ENCODE measurements at regions not wholly inside any gene's neighbourhood (a gene's known extent, or its start where the extent isn't known, plus 50 kb on each side); places are given as distances from the start of the nearest gene placed in this dataset.
"Not testable (repeated sequence)": the region's sequence is repeated elsewhere in the genome, so short reads cannot be mapped to it uniquely, and the experiment has no call there.

DNA sequence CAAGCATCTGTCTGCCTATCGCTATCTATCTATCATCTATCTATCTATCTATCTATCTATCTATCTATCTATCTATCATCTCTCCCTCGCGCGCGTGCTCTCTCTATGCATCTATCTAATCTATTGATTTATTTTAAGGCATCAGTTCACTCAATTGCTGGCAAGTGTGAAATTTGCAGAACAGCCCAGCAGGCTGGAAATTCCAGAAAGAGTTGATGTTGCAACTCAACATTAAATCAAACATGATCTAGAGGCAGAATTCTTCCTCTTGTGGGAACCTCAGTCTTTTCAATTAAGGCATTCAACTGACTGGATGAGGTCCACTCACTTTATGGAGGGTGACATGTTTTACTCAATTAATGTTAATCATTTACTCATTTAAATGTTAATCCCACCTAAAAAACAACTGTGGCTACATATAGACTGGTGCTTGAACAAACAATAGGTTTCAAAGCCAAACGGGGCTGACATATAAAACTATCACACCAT is 1210.8 kb downstream of the GALC start:
- TF ChIP-seq, protein P1, sequence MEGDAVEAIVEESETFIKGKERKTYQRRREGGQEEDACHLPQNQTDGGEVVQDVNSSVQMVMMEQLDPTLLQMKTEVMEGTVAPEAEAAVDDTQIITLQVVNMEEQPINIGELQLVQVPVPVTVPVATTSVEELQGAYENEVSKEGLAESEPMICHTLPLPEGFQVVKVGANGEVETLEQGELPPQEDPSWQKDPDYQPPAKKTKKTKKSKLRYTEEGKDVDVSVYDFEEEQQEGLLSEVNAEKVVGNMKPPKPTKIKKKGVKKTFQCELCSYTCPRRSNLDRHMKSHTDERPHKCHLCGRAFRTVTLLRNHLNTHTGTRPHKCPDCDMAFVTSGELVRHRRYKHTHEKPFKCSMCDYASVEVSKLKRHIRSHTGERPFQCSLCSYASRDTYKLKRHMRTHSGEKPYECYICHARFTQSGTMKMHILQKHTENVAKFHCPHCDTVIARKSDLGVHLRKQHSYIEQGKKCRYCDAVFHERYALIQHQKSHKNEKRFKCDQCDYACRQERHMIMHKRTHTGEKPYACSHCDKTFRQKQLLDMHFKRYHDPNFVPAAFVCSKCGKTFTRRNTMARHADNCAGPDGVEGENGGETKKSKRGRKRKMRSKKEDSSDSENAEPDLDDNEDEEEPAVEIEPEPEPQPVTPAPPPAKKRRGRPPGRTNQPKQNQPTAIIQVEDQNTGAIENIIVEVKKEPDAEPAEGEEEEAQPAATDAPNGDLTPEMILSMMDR (IDR thresholded peaks at IDR 0.05; ENCODE audit: low read depth, low read length, missing control alignments) = no peak

DNA sequence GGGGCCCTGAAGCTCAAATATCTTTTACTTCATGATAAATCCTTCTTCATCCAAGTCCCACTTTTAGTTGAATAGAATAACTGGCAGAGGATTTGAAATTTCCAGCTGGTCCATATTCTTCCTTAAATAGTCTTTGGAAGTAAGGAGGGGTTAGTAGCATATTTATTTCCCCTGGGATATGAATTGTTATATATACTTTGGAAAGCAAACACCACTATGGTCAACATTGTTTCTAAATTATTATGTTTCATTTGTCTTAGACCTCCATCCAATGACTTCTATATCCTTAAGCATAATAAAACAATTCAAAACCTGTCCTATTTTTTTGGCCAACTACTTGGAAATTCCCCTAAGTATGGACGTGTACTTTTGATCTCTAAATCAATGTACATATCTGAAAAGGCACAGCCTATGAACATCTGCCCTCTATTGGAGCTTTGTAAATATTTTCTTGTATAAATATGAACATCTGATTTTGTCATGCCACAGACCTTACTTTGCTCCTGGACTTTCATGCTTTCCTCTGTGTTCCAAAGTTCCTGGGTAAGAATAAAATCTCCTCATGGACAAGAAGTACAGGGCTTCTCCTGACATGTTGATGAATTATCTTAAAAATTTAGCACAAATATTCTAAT is 1212.0 kb downstream of the GALC start:
- in situ Hi-C loops (cut with HindIII; ENCODE audit: low pct_ligation_motif_present, low sequenced_read_pairs) = no loop called here
- Histone ChIP-seq H3K27ac (no peak overlapping the region), H3K27me3 (replicated peaks) (no peaks in the 10 kb centered on the region), H3K36me3 (replicated peaks) (no peaks in the 10 kb centered on the region), H3K4me3 (ENCODE audit: low read depth, low read length) (no peak overlapping the region)
- TF ChIP-seq, protein P1 (IDR thresholded peaks at IDR 0.05; ENCODE audit: low read depth, low read length, missing control alignments) = no peak
- no peak for DNase-seq

More for the DNA sequence above, 1210.8 kb downstream of the GALC start:
- H3K27me3 ChIP-seq (replicated peaks) = no peaks in the 10 kb centered on the region
- in situ Hi-C loops (cut with HindIII; ENCODE audit: low pct_ligation_motif_present, low sequenced_read_pairs) = no loop called here
- no peak overlapping the region for H3K27ac ChIP-seq
- no peak for DNase-seq
- no peak overlapping the region for H3K4me3 ChIP-seq (ENCODE audit: low read depth, low read length)
- H3K36me3 ChIP-seq (replicated peaks) = no peaks in the 10 kb centered on the region

DNA sequence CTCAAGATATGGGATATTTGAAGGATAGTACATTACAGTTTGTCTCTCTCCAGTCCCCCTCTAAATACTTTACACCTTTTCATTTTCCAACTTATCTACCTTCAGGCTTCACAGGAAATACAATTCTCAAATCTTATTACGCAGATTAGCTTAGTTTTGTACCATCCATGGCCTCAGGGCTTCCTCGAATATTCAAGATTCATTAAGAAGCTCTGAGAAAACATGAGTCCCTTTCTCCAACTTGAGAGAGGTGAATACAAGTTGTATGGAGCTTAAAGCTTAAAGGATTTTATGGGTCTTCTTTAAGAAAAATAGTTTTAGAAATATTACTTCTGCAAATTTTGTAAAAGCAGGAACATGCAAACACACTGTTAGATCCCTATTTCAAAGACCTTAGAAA is 1212.5 kb downstream of the GALC start:
- H3K4me3 ChIP-seq (ENCODE audit: low read depth, low read length) = no peak overlapping the region
- no peaks in the 10 kb centered on the region for H3K27me3 ChIP-seq (replicated peaks)
- H3K36me3 ChIP-seq (replicated peaks) = no peaks in the 10 kb centered on the region
- in situ Hi-C loops (cut with HindIII; ENCODE audit: low pct_ligation_motif_present, low sequenced_read_pairs) = no loop called here
- TF ChIP-seq, protein P1 (IDR thresholded peaks at IDR 0.05; ENCODE audit: low read depth, low read length, missing control alignments) = no peak
- H3K27ac ChIP-seq = no peak overlapping the region
- DNase-seq = no peak

DNA sequence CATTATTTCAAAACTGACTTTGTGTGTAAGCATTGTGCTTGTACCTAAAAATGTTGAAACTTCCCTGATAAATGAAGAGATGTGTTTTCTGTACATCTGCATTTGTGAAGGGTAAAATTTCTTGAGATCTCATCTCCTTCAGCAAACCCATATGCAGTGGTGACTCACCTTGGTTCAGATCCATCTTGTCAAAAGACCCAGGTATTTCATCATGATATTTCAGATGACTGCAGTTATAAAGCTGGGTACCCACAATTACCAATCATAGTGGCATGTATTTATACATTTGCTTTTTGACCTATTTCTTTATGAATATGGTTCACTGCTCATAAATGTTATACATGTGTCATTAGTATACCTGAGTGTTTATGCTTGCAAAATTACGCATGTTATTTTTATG is 1213.6 kb downstream of the GALC start:
- no peak overlapping the region for H3K4me3 ChIP-seq (ENCODE audit: low read depth, low read length)
- in situ Hi-C loops (cut with HindIII; ENCODE audit: low pct_ligation_motif_present, low sequenced_read_pairs) = no loop called here
- no peak for DNase-seq
- H3K27me3 ChIP-seq (replicated peaks) = no peaks in the 10 kb centered on the region
- no peak overlapping the region for H3K27ac ChIP-seq
- TF ChIP-seq, protein P1 (IDR thresholded peaks at IDR 0.05; ENCODE audit: low read depth, low read length, missing control alignments) = no peak
- no peaks in the 10 kb centered on the region for H3K36me3 ChIP-seq (replicated peaks)

DNA sequence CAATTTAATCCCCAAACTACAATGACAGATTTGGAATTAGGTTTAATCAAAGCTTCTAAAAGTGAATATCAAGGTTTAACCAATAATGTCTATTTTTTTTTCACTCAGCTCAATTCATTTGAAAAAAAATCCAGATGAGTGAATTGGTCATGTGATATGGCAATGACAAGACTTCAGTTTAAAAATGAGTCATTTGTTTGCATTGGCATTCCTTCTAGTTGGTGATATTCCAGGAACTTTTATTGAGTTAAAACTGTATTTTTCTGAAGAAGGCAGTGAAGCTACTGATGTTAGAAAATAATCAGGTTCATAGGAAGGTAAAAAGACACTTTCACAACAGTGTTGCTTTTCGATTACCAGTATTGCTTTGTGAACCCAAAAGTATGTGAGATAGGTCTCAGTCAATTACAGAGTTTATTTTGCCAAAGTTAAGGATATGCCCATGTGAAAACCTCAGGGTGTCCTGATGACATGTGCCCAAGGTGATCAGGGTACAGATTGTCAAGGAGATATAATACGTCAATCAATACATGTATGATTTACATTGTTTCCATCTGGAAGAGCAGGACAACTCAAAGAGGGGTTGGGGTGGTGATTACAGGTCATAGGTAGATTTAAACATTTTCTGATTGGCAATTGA is 1214.9 kb downstream of the GALC start:
- Histone ChIP-seq H3K36me3 (replicated peaks) (no peaks in the 10 kb centered on the region), H3K27ac (no peak overlapping the region), H3K4me3 (ENCODE audit: low read depth, low read length) (no peak overlapping the region), H3K27me3 (replicated peaks) (no peaks in the 10 kb centered on the region)
- in situ Hi-C loops (cut with HindIII; ENCODE audit: low pct_ligation_motif_present, low sequenced_read_pairs) = no loop called here
- no peak for DNase-seq
- TF ChIP-seq, protein P1 (IDR thresholded peaks at IDR 0.05; ENCODE audit: low read depth, low read length, missing control alignments) = no peak

DNA sequence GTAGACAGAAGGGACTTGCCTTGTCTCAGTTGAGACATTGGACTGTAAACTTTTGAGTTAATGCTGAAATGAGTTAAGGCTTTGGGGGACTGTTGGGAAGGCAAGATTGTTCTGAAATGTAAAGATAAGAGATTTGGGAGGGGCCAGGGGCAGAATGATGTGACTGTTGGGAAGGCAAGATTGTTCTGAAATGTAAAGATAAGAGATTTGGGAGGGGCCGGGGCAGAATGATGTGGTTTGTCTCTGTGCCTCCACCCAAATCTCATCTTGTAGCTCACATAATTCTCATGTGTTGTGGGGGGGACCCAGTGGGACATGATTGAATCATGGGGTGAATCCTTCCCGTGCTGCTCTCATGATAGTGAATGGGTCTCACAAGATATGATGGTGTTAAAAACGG is 1217.1 kb downstream of the GALC start:
- H3K4me3 ChIP-seq (ENCODE audit: low read depth, low read length); H3K27me3 ChIP-seq (replicated peaks); H3K36me3 ChIP-seq (replicated peaks); DNase-seq; in situ Hi-C loops (cut with HindIII; ENCODE audit: low pct_ligation_motif_present, low sequenced_read_pairs); H3K27ac ChIP-seq: not testable (repeated sequence)
